Hematopoietic multipotent progenitor cell (in vitro differentiated cells): ENCODE measurements at regions not wholly inside any gene's neighbourhood (a gene's known extent, or its start where the extent isn't known, plus 50 kb on each side); places are given as distances from the start of the nearest gene placed in this dataset.
A peak's percentile ranks its signal among the peaks of the same experiment; 100 is the strongest.

ENCODE experiments used
- DNase-seq, 3 donors: peaks; one replicate each; pipeline ENCODE4 v3.0.0-alpha.2; 2011 to 2015; ENCODE audit warnings: low read depth in 2 of 3, low spot score in 2 of 3

- no peak for DNase-seq
These were observed 94.3 kb downstream of the CEBPB start for GRCh38 chr20:50284811-50285375.

- DNase-seq: peak in 1 of 3 donors; percentile 43
These were observed 94.9 kb downstream of the CEBPB start for GRCh38 chr20:50285376-50286173.

GRCh38 chr20:50286174-50286511 is 95.5 kb downstream of the CEBPB start:
- no peak for DNase-seq

GRCh38 chr20:50286609-50287008 is 96.0 kb downstream of the CEBPB start:
- DNase-seq: no peak

GRCh38 chr20:50287512-50287911 is 96.9 kb downstream of the CEBPB start:
- DNase-seq: no peak

GRCh38 chr20:50288128-50288623 is 97.5 kb downstream of the CEBPB start:
- DNase-seq: no peak

GRCh38 chr20:50289581-50289980 is 99.0 kb downstream of the CEBPB start:
- no peak for DNase-seq

GRCh38 chr20:50290112-50290511 is 99.5 kb downstream of the CEBPB start:
- no peak for DNase-seq

GRCh38 chr20:50290808-50291207 is 100.2 kb downstream of the CEBPB start:
- no peak for DNase-seq

- no peak for DNase-seq
These were observed 100.8 kb downstream of the CEBPB start for GRCh38 chr20:50291254-50292078.

- DNase-seq: no peak
These were observed 101.5 kb downstream of the CEBPB start for GRCh38 chr20:50292079-50292590.

- DNase-seq: peak in 2 of 3 donors; percentile 74 to 84
These were observed 102.1 kb downstream of the CEBPB start for GRCh38 chr20:50292591-50293283.

- no peak for DNase-seq
These were observed 102.9 kb downstream of the CEBPB start for GRCh38 chr20:50293284-50294139.

- no peak for DNase-seq
These were observed 103.8 kb downstream of the CEBPB start for GRCh38 chr20:50294164-50295088.

GRCh38 chr20:50295345-50295744 is 104.7 kb downstream of the CEBPB start:
- DNase-seq: no peak

GRCh38 chr20:50295762-50296449 is 105.3 kb downstream of the CEBPB start:
- DNase-seq: no peak

GRCh38 chr20:50296450-50297375 is 106.1 kb downstream of the CEBPB start:
- DNase-seq: no peak
